ENCODE measurements at regions not wholly inside any gene's neighbourhood (a gene's known extent, or its start where the extent isn't known, plus 50 kb on each side); places are given as distances from the start of the nearest gene placed in this dataset.

DNA sequence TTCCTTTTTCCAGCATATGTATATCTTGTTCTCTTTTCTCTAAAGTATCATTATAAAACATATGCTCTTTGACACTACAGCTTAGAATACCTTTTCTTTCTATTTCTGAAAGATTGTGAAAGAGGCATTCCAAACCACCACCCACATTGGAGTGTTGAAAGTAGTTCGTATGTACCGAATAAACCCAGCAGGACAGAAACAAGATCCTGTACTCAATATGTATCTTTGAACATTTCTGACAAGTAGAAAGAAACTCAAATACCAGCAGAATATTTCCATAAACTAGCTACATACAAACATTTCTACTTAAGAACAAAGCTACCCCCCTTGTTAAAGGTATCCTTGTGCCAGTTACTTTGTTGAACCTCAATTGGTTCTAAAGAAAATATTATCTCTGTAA, 415.3 kb upstream of the ALCAM start:
- TF ChIP-seq, protein P1, sequence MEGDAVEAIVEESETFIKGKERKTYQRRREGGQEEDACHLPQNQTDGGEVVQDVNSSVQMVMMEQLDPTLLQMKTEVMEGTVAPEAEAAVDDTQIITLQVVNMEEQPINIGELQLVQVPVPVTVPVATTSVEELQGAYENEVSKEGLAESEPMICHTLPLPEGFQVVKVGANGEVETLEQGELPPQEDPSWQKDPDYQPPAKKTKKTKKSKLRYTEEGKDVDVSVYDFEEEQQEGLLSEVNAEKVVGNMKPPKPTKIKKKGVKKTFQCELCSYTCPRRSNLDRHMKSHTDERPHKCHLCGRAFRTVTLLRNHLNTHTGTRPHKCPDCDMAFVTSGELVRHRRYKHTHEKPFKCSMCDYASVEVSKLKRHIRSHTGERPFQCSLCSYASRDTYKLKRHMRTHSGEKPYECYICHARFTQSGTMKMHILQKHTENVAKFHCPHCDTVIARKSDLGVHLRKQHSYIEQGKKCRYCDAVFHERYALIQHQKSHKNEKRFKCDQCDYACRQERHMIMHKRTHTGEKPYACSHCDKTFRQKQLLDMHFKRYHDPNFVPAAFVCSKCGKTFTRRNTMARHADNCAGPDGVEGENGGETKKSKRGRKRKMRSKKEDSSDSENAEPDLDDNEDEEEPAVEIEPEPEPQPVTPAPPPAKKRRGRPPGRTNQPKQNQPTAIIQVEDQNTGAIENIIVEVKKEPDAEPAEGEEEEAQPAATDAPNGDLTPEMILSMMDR (IDR thresholded peaks at IDR 0.05; ENCODE audit: insufficient read depth, low read length) = no peak
- TF ChIP-seq POLR2AphosphoS5 (IDR thresholded peaks at IDR 0.05; ENCODE audit: low read depth) = no peak
- TF ChIP-seq, protein P2, sequence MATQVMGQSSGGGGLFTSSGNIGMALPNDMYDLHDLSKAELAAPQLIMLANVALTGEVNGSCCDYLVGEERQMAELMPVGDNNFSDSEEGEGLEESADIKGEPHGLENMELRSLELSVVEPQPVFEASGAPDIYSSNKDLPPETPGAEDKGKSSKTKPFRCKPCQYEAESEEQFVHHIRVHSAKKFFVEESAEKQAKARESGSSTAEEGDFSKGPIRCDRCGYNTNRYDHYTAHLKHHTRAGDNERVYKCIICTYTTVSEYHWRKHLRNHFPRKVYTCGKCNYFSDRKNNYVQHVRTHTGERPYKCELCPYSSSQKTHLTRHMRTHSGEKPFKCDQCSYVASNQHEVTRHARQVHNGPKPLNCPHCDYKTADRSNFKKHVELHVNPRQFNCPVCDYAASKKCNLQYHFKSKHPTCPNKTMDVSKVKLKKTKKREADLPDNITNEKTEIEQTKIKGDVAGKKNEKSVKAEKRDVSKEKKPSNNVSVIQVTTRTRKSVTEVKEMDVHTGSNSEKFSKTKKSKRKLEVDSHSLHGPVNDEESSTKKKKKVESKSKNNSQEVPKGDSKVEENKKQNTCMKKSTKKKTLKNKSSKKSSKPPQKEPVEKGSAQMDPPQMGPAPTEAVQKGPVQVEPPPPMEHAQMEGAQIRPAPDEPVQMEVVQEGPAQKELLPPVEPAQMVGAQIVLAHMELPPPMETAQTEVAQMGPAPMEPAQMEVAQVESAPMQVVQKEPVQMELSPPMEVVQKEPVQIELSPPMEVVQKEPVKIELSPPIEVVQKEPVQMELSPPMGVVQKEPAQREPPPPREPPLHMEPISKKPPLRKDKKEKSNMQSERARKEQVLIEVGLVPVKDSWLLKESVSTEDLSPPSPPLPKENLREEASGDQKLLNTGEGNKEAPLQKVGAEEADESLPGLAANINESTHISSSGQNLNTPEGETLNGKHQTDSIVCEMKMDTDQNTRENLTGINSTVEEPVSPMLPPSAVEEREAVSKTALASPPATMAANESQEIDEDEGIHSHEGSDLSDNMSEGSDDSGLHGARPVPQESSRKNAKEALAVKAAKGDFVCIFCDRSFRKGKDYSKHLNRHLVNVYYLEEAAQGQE (IDR thresholded peaks at IDR 0.05; ENCODE audit: insufficient replicate concordance, low read depth) = no peak

All from HL-60 (cell line).